Hepatocyte (in vitro differentiated cells): ENCODE measurements at regions not wholly inside any gene's neighbourhood (a gene's known extent, or its start where the extent isn't known, plus 50 kb on each side); places are given as distances from the start of the nearest gene placed in this dataset.

Experiments
- DNase-seq: peaks from one replicate; pipeline ENCODE4 v3.0.0-alpha.2; 2016; ENCODE audit warnings: low spot score
- H2AFZ ChIP-seq: fragments of 200-600 bp; sonication (generic); 2 replicates; pipeline ENCODE4 v1.6.0; 2016; ENCODE audit warnings: antibody characterized with exemption, mild to moderate bottlenecking
- H3K27ac ChIP-seq: fragments of 200-600 bp; sonication (generic); 2 replicates; pipeline ENCODE4 v1.5.1; 2016; ENCODE audit warnings: mild to moderate bottlenecking
- H3K27me3 ChIP-seq: fragments of 200-600 bp; sonication (generic); 2 replicates; pipeline ENCODE4 v1.6.1; 2016
- H3K36me3 ChIP-seq: fragments of 200-600 bp; sonication (generic); replicated peaks from 2 replicates; pipeline ENCODE4 v1.5.1; 2016; ENCODE audit warnings: low read depth; ENCODE audit not compliant: insufficient read depth
- H3K4me1 ChIP-seq: fragments of 200-600 bp; sonication (generic); 2 replicates; pipeline ENCODE4 v1.5.1; 2016; ENCODE audit warnings: mild to moderate bottlenecking, moderate library complexity; ENCODE audit not compliant: insufficient read depth
- H3K4me2 ChIP-seq: fragments of 200-600 bp; sonication (generic); 2 replicates; pipeline ENCODE4 v1.6.0; 2016
- H3K4me3 ChIP-seq: fragments of 200-600 bp; sonication (generic); 2 replicates; pipeline ENCODE4 v1.5.1; 2016; ENCODE audit warnings: mild to moderate bottlenecking
- H3K79me2 ChIP-seq: fragments of 200-600 bp; sonication (generic); 2 replicates; pipeline ENCODE4 v1.6.0; 2017; ENCODE audit warnings: mild to moderate bottlenecking
- H3K9me2 ChIP-seq: fragments of 200-600 bp; sonication (generic); replicated peaks from 2 replicates; pipeline ENCODE4 v1.6.0; 2017; ENCODE audit warnings: mild to moderate bottlenecking; ENCODE audit not compliant: insufficient read depth
- H3K9me3 ChIP-seq: fragments of 200-600 bp; sonication (generic); 2 replicates; pipeline ENCODE4 v1.5.1; 2016; ENCODE audit warnings: low read depth, mild to moderate bottlenecking
- H4K20me1 ChIP-seq: fragments of 200-600 bp; sonication (generic); 2 replicates; pipeline ENCODE4 v1.6.0; 2016; ENCODE audit warnings: mild to moderate bottlenecking; ENCODE audit not compliant: insufficient read depth, poor library complexity, severe bottlenecking
- EZH2 ChIP-seq: fragments of 200-600 bp; sonication (generic); IDR thresholded peaks from 2 replicates; pipeline ENCODE4 v1.6.1; 2016; ENCODE audit warnings: antibody characterized with exemption, mild to moderate bottlenecking, borderline replicate concordance
- EZH2phosphoT487 ChIP-seq: fragments of 200-600 bp; sonication (generic); IDR thresholded peaks from one replicate; pipeline ENCODE4 v1.6.1; 2018; ENCODE audit warnings: antibody characterized with exemption, mild to moderate bottlenecking, low read depth, moderate library complexity; ENCODE audit not compliant: unreplicated experiment, severe bottlenecking
- WGBS: methylation state at CpG from one replicate; pipeline ENCODE4 v1.1.6; 2016; ENCODE audit warnings: low lambda C conversion rate; ENCODE audit errors: missing lambda C conversion rate; 5-methylcytosine and 5-hydroxymethylcytosine counted together
- TF ChIP-seq, protein P1 (sequence below): fragments of 200-600 bp; sonication (generic); IDR thresholded peaks from 2 replicates; pipeline ENCODE4 v1.5.1; 2016; ENCODE audit warnings: antibody characterized with exemption, mild to moderate bottlenecking; ENCODE audit not compliant: poor library complexity

DNA sequence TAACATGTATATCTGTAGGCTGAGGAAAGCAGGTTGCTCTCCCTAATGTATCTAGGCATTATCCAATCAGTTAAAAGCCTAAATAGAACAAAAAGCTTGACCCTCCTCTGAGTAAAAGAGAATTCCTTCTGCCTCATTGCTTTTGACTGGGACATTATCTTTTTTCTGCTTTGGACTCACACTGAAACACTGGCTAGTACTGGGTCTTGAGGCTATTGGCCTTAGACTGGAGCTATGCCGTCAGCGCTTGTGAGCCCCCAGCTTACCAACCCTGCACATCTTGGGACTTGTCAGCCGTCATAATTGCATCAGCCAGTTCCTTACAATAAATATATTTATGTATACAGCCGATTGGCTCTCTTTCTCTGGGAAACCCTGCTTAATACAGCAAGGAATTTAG is 206.8 kb upstream of the ARHGAP24 start:
- 88% methylated on average over 4 of the region's 4 CpGs for WGBS
- no peaks in the 10 kb centered on the region for H3K9me2 ChIP-seq
- DNase-seq = no peak
- H3K79me2 ChIP-seq = no peaks in the 10 kb centered on the region
- H3K36me3 ChIP-seq = no peaks in the 10 kb centered on the region
- no peak overlapping the region for H3K4me3 ChIP-seq
- no peaks in the 10 kb centered on the region for H3K9me3 ChIP-seq
- no peak overlapping the region for H3K27ac ChIP-seq
- TF ChIP-seq, protein P1, sequence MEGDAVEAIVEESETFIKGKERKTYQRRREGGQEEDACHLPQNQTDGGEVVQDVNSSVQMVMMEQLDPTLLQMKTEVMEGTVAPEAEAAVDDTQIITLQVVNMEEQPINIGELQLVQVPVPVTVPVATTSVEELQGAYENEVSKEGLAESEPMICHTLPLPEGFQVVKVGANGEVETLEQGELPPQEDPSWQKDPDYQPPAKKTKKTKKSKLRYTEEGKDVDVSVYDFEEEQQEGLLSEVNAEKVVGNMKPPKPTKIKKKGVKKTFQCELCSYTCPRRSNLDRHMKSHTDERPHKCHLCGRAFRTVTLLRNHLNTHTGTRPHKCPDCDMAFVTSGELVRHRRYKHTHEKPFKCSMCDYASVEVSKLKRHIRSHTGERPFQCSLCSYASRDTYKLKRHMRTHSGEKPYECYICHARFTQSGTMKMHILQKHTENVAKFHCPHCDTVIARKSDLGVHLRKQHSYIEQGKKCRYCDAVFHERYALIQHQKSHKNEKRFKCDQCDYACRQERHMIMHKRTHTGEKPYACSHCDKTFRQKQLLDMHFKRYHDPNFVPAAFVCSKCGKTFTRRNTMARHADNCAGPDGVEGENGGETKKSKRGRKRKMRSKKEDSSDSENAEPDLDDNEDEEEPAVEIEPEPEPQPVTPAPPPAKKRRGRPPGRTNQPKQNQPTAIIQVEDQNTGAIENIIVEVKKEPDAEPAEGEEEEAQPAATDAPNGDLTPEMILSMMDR = no peak
- TF ChIP-seq EZH2phosphoT487 = no peak
- TF ChIP-seq EZH2 = no peak
- H3K27me3 ChIP-seq = no peaks in the 10 kb centered on the region
- H2AFZ ChIP-seq = no peak overlapping the region
- no peak overlapping the region for H3K4me2 ChIP-seq
- H3K4me1 ChIP-seq = no peaks in the 10 kb centered on the region
- H4K20me1 ChIP-seq = no peaks in the 10 kb centered on the region

DNA sequence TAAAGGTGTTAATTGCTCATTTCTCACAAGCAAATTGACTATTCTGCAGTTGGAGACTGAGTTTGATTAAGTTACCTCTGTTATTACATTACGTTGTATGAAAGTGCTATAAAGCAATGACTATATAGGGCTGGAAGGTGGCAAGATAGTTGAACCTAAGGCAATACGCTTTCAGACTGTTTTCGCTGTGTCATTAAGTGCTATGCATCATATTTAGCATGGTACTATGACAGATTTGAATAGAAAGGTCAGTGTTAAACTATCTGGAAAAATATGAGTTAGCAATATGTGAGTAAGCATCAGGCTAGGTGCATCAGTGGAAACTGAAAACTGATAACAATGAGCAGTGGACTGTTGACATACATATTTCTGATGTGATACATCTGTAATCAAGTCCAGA is 206.0 kb upstream of the ARHGAP24 start:
- no peak overlapping the region for H3K27ac ChIP-seq
- no peak for DNase-seq
- no peaks in the 10 kb centered on the region for H3K36me3 ChIP-seq
- no peak overlapping the region for H3K4me3 ChIP-seq
- TF ChIP-seq EZH2 (no peak), EZH2phosphoT487 (no peak)
- TF ChIP-seq, protein P1 = no peak
- no peak overlapping the region for H2AFZ ChIP-seq
- H4K20me1 ChIP-seq = no peaks in the 10 kb centered on the region
- H3K9me2 ChIP-seq = no peaks in the 10 kb centered on the region
- no peak overlapping the region for H3K4me2 ChIP-seq
- H3K9me3 ChIP-seq = no peaks in the 10 kb centered on the region
- no peaks in the 10 kb centered on the region for H3K4me1 ChIP-seq
- H3K27me3 ChIP-seq = no peaks in the 10 kb centered on the region
- WGBS = 89% methylated on average over 3 of the region's 3 CpGs
- no peaks in the 10 kb centered on the region for H3K79me2 ChIP-seq

DNA sequence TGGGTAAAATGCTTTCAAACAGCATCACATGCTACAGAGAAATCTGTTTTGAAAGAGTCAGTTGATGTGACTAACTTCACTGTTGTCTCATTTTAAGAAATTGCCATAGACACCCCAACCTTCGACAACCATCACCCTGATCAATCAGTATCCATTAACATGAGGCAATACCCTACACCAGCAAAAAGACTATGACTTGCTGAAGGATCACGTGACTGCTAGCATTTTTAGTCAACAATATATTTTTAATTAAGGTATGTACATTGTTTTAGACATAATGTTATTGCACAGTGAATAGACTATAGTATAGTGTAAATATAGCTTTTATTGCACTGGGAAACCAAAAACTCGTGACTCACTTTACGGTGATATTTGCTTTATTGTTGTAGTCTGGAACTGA is 200.0 kb upstream of the ARHGAP24 start:
- H3K9me2 ChIP-seq = no peaks in the 10 kb centered on the region
- no peaks in the 10 kb centered on the region for H3K36me3 ChIP-seq
- H3K27ac ChIP-seq = no peak overlapping the region
- H3K4me3 ChIP-seq = no peak overlapping the region
- TF ChIP-seq, protein P1 = no peak
- TF ChIP-seq EZH2phosphoT487 = no peak
- H3K4me2 ChIP-seq = no peak overlapping the region
- H2AFZ ChIP-seq = no peak overlapping the region
- no peak for DNase-seq
- 89% methylated on average over 4 of the region's 4 CpGs for WGBS
- no peaks in the 10 kb centered on the region for H3K27me3 ChIP-seq
- H3K9me3 ChIP-seq = no peaks in the 10 kb centered on the region
- H4K20me1 ChIP-seq = no peaks in the 10 kb centered on the region
- H3K4me1 ChIP-seq = no peaks in the 10 kb centered on the region
- H3K79me2 ChIP-seq = no peaks in the 10 kb centered on the region

DNA sequence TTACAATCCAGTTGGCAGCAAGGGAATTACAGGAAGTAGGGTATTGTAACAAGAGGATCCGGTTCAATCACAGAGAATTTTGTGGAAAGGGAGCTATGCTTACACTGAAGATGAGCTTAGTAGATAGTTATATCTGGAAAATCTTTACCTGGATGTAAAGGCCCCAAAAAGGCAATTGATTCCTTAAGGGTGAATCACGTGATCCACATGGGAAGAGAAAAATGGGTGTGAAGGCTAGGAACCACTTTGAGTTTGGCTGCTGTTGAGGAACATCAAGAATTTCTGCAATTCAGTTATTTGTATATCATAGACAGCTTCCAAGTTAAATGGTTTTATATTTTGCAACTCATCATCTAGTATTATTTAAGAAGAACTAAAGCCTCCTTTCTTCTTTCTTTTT is 194.0 kb upstream of the ARHGAP24 start:
- H3K27me3 ChIP-seq = no peaks in the 10 kb centered on the region
- 88% methylated on average over 2 of the region's 2 CpGs for WGBS
- no peaks in the 10 kb centered on the region for H3K9me2 ChIP-seq
- no peaks in the 10 kb centered on the region for H3K36me3 ChIP-seq
- H3K9me3 ChIP-seq = no peaks in the 10 kb centered on the region
- no peak overlapping the region for H3K4me3 ChIP-seq
- no peaks in the 10 kb centered on the region for H3K79me2 ChIP-seq
- no peak for DNase-seq
- H3K4me1 ChIP-seq = no peaks in the 10 kb centered on the region
- H2AFZ ChIP-seq = no peak overlapping the region
- TF ChIP-seq, protein P1 = no peak
- TF ChIP-seq EZH2phosphoT487 = no peak
- TF ChIP-seq EZH2 = no peak
- no peaks in the 10 kb centered on the region for H4K20me1 ChIP-seq
- no peak overlapping the region for H3K4me2 ChIP-seq
- no peak overlapping the region for H3K27ac ChIP-seq
